ENCODE measurements at regions not wholly inside any gene's neighbourhood (a gene's known extent, or its start where the extent isn't known, plus 50 kb on each side); places are given as distances from the start of the nearest gene placed in this dataset.

DNA sequence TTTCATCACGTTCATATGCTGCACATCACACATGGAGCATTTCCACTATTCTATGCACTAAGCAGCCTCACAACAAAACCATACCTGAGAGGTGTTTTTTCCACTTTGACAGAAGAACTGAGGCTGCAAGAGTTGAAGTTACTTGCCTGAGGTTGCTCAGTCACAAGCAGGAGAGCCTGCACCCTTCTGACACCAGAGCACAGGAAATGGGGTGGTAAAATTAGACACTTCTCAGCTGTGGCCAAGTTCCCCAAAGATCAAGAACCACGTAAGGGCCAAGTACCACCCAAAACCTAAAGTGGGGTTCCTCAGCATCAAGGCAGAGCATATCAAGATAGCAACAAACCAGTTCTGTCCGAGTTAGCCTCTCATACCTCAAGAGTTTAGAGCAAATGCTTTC lies 185.8 kb downstream of the CAPZA3 start:
- no peak for TF ChIP-seq POLR2A (IDR thresholded peaks at IDR 0.05)
- TF ChIP-seq, protein P1, sequence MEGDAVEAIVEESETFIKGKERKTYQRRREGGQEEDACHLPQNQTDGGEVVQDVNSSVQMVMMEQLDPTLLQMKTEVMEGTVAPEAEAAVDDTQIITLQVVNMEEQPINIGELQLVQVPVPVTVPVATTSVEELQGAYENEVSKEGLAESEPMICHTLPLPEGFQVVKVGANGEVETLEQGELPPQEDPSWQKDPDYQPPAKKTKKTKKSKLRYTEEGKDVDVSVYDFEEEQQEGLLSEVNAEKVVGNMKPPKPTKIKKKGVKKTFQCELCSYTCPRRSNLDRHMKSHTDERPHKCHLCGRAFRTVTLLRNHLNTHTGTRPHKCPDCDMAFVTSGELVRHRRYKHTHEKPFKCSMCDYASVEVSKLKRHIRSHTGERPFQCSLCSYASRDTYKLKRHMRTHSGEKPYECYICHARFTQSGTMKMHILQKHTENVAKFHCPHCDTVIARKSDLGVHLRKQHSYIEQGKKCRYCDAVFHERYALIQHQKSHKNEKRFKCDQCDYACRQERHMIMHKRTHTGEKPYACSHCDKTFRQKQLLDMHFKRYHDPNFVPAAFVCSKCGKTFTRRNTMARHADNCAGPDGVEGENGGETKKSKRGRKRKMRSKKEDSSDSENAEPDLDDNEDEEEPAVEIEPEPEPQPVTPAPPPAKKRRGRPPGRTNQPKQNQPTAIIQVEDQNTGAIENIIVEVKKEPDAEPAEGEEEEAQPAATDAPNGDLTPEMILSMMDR (IDR thresholded peaks at IDR 0.05) = no peak
- TF ChIP-seq POLR2AphosphoS5 (IDR thresholded peaks at IDR 0.05) = no peak
- no peak for DNase-seq (ENCODE audit: low spot score in 2 of 2)
- intact Hi-C loops (cut with DNase I; ENCODE audit: low total_unique reads) = no loop called here

DNA sequence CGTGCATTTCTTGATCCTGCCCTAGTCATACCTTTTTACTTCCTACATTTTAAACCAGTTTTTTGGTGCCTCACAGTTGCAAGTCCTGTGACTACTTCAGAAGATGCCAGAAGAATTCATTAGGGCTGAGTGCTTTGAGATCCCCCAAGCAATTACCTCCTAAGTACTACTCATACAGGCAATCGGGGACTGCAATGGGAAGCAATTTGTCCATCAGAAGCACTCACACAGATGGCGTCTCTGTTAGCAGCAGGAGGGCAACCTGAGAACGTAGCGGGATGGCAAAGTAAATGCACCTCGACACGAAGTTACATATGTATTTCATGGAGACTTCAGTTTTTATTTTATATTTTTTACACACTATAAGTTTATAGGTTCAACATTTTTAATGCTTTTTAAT lies 188.3 kb downstream of the CAPZA3 start:
- intact Hi-C loops (cut with DNase I; ENCODE audit: low total_unique reads) = no loop called here
- Histone ChIP-seq H3K36me3 (no peaks in the 10 kb centered on the region), H3K4me1 (no peaks in the 10 kb centered on the region), H3K9me3 (no peaks in the 10 kb centered on the region), H3K4me3 (no peak overlapping the region), H3K27me3 (no peaks in the 10 kb centered on the region), H3K27ac (no peak overlapping the region)
- TF ChIP-seq POLR2AphosphoS5 (IDR thresholded peaks at IDR 0.05) = no peak
- no peak for TF ChIP-seq POLR2A (IDR thresholded peaks at IDR 0.05)
- TF ChIP-seq, protein P1 (IDR thresholded peaks at IDR 0.05) = no peak
- no peak for DNase-seq (ENCODE audit: low spot score in 2 of 2)

More for the DNA sequence above, 185.8 kb downstream of the CAPZA3 start:
- Histone ChIP-seq H3K4me1 (no peaks in the 10 kb centered on the region), H3K36me3 (no peaks in the 10 kb centered on the region), H3K9me3 (no peaks in the 10 kb centered on the region), H3K4me3 (no peak overlapping the region), H3K27ac (no peak overlapping the region), H3K27me3 (no peaks in the 10 kb centered on the region)

DNA sequence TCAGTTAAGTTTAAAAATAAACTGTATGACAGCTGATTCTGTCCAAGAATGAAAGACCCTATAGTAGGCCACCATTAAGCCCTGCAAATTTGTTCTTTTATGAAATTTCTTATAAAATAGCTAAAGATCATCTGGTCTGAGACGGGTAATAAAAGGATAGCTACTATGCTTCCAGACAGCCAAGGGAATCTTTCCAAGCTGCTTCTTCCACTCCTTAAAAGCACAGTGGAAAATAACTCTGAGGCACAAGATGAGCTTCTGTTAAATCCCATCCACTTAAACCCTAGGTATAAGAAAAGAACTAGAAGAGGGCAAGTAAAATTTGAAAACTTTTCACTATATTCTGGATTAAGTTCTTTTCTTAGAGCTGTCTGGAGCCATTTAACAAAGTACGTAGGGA lies 194.3 kb downstream of the CAPZA3 start:
- Histone ChIP-seq H3K27me3 (no peaks in the 10 kb centered on the region), H3K9me3 (no peaks in the 10 kb centered on the region), H3K4me1 (no peaks in the 10 kb centered on the region), H3K4me3 (no peak overlapping the region), H3K36me3 (no peaks in the 10 kb centered on the region), H3K27ac (no peak overlapping the region)
- DNase-seq (ENCODE audit: low spot score in 2 of 2) = no peak
- TF ChIP-seq, protein P1 (IDR thresholded peaks at IDR 0.05) = no peak
- no peak for TF ChIP-seq POLR2AphosphoS5 (IDR thresholded peaks at IDR 0.05)
- TF ChIP-seq POLR2A (IDR thresholded peaks at IDR 0.05) = no peak
- intact Hi-C loops (cut with DNase I; ENCODE audit: low total_unique reads) = no loop called here

DNA sequence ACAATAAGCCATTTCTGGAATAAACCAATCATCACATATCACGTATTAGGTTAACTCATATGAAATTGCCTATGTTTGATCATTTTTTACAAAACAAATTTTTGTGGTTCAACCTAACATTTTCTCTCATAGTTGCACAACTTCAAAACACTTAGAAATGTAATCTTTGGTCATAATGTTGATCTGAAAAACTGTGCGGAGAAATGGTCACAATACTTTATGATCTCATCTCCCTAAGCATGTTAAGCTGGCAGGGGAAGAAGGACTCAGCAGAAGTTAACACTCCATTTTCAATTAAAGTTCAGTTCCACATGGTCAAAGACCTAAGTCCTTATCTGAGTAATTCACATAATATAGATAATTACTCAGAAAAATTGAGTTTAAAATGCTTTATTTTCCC lies 194.8 kb downstream of the CAPZA3 start:
- Histone ChIP-seq H3K4me1 (no peaks in the 10 kb centered on the region), H3K4me3 (no peak overlapping the region), H3K27me3 (no peaks in the 10 kb centered on the region), H3K27ac (no peak overlapping the region), H3K9me3 (no peaks in the 10 kb centered on the region), H3K36me3 (no peaks in the 10 kb centered on the region)
- DNase-seq (ENCODE audit: low spot score in 2 of 2) = no peak
- intact Hi-C loops (cut with DNase I; ENCODE audit: low total_unique reads) = no loop called here
- TF ChIP-seq POLR2A (IDR thresholded peaks at IDR 0.05) = no peak

DNA sequence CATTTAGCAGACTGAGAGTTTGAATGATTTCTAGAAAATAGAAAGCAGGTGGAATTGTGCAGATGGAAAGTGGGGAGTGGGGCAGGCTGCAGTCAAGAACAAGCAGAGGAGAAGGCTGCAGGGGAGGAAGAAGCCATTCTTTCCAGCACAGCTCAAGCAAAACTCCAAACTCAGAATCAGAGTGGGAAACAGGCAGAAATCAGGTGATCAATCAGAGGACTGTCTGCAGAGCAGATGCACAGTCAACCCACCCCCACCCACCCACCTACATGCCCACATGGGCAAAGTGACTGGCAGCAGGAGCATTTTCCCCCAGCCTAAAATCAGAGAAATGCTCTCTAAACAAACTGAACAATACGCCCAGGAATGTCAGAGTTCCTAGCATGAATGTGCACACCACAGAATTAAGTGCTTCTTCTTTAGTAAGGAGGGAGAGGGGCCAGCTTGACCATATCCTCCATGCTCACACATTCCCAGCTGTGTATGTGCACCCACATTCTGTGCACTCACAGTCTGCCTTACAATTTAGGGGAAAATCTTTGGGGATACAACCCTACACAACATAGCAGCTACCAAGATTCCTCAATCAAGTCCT lies 194.1 kb upstream of the PLEKHA5 start:
- H3K9me3 ChIP-seq = no peaks in the 10 kb centered on the region
- H3K27me3 ChIP-seq = no peaks in the 10 kb centered on the region
- intact Hi-C loops (cut with DNase I; ENCODE audit: low total_unique reads) = no loop called here

More for the DNA sequence above, 194.1 kb upstream of the PLEKHA5 start:
- H3K27ac ChIP-seq = no peak overlapping the region
- no peaks in the 10 kb centered on the region for H3K4me1 ChIP-seq
- TF ChIP-seq POLR2AphosphoS5 (IDR thresholded peaks at IDR 0.05) (no peak), POLR2A (IDR thresholded peaks at IDR 0.05) (no peak)
- TF ChIP-seq, protein P1 (IDR thresholded peaks at IDR 0.05) = no peak
- H3K36me3 ChIP-seq = no peaks in the 10 kb centered on the region
- no peak overlapping the region for H3K4me3 ChIP-seq
- DNase-seq (ENCODE audit: low spot score in 2 of 2) = no peak
